OCI-LY1 (cell line): ENCODE measurements at regions not wholly inside any gene's neighbourhood (a gene's known extent, or its start where the extent isn't known, plus 50 kb on each side); places are given as distances from the start of the nearest gene placed in this dataset.

ENCODE experiments used
- CTCF ChIP-seq: fragments of 200-600 bp; sonication (generic), shearing (Covaris generic); IDR thresholded peaks from 2 replicates; pipeline ENCODE4 v1.5.1; 2017; ENCODE audit warnings: mild to moderate bottlenecking, antibody characterized with exemption, low read length, moderate library complexity, mixed read lengths
- EZH2 ChIP-seq: fragments of 200-600 bp; sonication (generic), shearing (Covaris generic); IDR thresholded peaks from 2 replicates; pipeline ENCODE4 v1.8.0; 2017; ENCODE audit warnings: borderline replicate concordance, mixed run types, mild to moderate bottlenecking, antibody characterized with exemption, low read length, moderate library complexity, mixed read lengths

- TF ChIP-seq CTCF: no peak
- TF ChIP-seq EZH2: no peak
Measured at GRCh38 chr3:116815831-116816588, 106.4 kb downstream of the TUSC7 start.
